ENCODE measurements at regions not wholly inside any gene's neighbourhood (a gene's known extent, or its start where the extent isn't known, plus 50 kb on each side); places are given as distances from the start of the nearest gene placed in this dataset.

DNA sequence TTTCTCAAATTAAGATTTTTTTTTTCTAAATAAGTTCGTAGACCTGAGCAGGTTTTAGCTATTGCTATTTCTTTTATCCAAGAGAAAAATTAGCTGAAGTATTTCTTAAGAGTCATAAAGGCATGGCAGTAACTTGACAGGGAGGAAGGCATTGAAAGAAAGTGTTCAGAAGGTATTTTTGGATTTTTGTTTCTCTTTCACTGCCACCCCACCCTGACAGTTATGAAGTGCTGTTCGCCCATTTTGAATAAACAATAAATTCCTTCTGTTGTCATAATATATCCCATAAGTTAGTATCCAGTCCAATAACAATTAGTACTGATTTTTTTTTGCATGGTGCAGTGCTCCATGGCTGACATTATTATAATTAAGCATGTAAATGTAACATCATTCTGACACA, 363.0 kb downstream of the NR2F2 start:
- no peak for TF ChIP-seq CTCF (IDR thresholded peaks at IDR 0.05; ENCODE audit: low read depth, low read length, poor library complexity, severe bottlenecking)
- TF ChIP-seq EZH2phosphoT487 (IDR thresholded peaks at IDR 0.05; ENCODE audit: borderline replicate concordance, low read length): no peak
